Mesenchymal stem cell (in vitro differentiated cells and primary cell): ENCODE measurements at regions not wholly inside any gene's neighbourhood (a gene's known extent, or its start where the extent isn't known, plus 50 kb on each side); places are given as distances from the start of the nearest gene placed in this dataset.
A peak's percentile ranks its signal among the peaks of the same experiment; 100 is the strongest.

Source experiments
- DNase-seq: peaks from one replicate; pipeline ENCODE4 v3.0.0-alpha.2; 2013
- H2AFZ ChIP-seq: one replicate; pipeline ENCODE4 v1.6.1; 2013; ENCODE audit warnings: low read depth, mild to moderate bottlenecking, control low read depth, inconsistent platforms, low read length, moderate library complexity
- H2AK5ac ChIP-seq: 2 replicates; pipeline ENCODE4 v1.6.1; 2013; ENCODE audit warnings: low read length, moderate library complexity, mild to moderate bottlenecking, inconsistent platforms; ENCODE audit not compliant: severe bottlenecking
- H2BK120ac ChIP-seq: one replicate; pipeline ENCODE4 v1.6.1; 2013; ENCODE audit warnings: low read depth, mild to moderate bottlenecking, inconsistent platforms, low read length, moderate library complexity
- H2BK12ac ChIP-seq, 2 experiments: one replicate each; pipeline ENCODE4 v1.6.1; 2013; ENCODE audit warnings: inconsistent platforms in 2 of 2, low read length in 2 of 2, mild to moderate bottlenecking in 2 of 2, moderate library complexity in 2 of 2, control low read depth in 1 of 2
- H2BK15ac ChIP-seq: one replicate; pipeline ENCODE4 v1.6.1; 2013; ENCODE audit warnings: mild to moderate bottlenecking, low read depth, inconsistent platforms; ENCODE audit not compliant: poor library complexity, severe bottlenecking
- H2BK5ac ChIP-seq: 2 replicates; pipeline ENCODE4 v1.6.1; 2013; ENCODE audit warnings: low read depth, mild to moderate bottlenecking, low read length, control low read depth, inconsistent platforms; ENCODE audit not compliant: poor library complexity, severe bottlenecking
- H3K14ac ChIP-seq, 2 experiments: one replicate each; pipeline ENCODE4 v1.6.1; 2013; ENCODE audit warnings: inconsistent platforms in 2 of 2, low read length in 2 of 2, control low read depth in 1 of 2, mild to moderate bottlenecking in 1 of 2, moderate library complexity in 1 of 2
- H3K18ac ChIP-seq, 2 experiments: one replicate each; pipeline ENCODE4 v1.6.1; 2013; ENCODE audit warnings: inconsistent platforms in 2 of 2, low read length in 2 of 2, control low read depth in 1 of 2, low read depth in 1 of 2, mild to moderate bottlenecking in 1 of 2
- H3K23ac ChIP-seq, 2 experiments: one replicate each; pipeline ENCODE4 v1.6.1; 2013; ENCODE audit warnings: inconsistent platforms in 2 of 2, low read length in 2 of 2, mild to moderate bottlenecking in 2 of 2, moderate library complexity in 2 of 2, control low read depth in 1 of 2
- H3K27ac ChIP-seq: 2 replicates; pipeline ENCODE4 v1.5.1; 2013; ENCODE audit warnings: mild to moderate bottlenecking, moderate library complexity, low read length, control low read depth, inconsistent platforms; ENCODE audit not compliant: poor library complexity, severe bottlenecking
- H3K27me3 ChIP-seq, 2 experiments: 2 replicates each; pipeline versions ENCODE4 v1.6.1 to v1.7.0; 2013; ENCODE audit warnings: low read length in 2 of 2, mild to moderate bottlenecking in 2 of 2, moderate library complexity in 2 of 2, control low read depth in 1 of 2, inconsistent platforms in 1 of 2; ENCODE audit not compliant: control insufficient read depth in 1 of 2, insufficient read depth in 1 of 2
- H3K36me3 ChIP-seq, 2 experiments: 2 replicates each; pipeline versions ENCODE4 v1.6.1 to v1.7.0; 2013; ENCODE audit warnings: low read length in 2 of 2, control low read depth in 1 of 2, inconsistent platforms in 1 of 2, low read depth in 1 of 2, mild to moderate bottlenecking in 1 of 2; ENCODE audit not compliant: insufficient read depth in 2 of 2, control insufficient read depth in 1 of 2
- H3K4ac ChIP-seq, 2 experiments: one replicate each; pipeline ENCODE4 v1.6.1; 2013; ENCODE audit warnings: inconsistent platforms in 2 of 2, low read length in 2 of 2, mild to moderate bottlenecking in 2 of 2, moderate library complexity in 2 of 2, control low read depth in 1 of 2, low read depth in 1 of 2
- H3K4me1 ChIP-seq: 2 replicates; pipeline ENCODE4 v1.6.1; 2013; ENCODE audit warnings: low read depth, low read length, control low read depth; ENCODE audit not compliant: control insufficient read depth, insufficient read depth
- H3K4me2 ChIP-seq: 2 replicates; pipeline ENCODE4 v1.6.1; 2013; ENCODE audit warnings: low read length, mild to moderate bottlenecking, inconsistent platforms; ENCODE audit not compliant: poor library complexity, severe bottlenecking
- H3K4me3 ChIP-seq, 2 experiments: 2 replicates each; pipeline versions ENCODE4 v1.5.1 to v1.7.0; 2013; ENCODE audit warnings: low read length in 2 of 2, mild to moderate bottlenecking in 2 of 2, control low read depth in 1 of 2, low read depth in 1 of 2; ENCODE audit not compliant: insufficient read depth in 1 of 2
- H3K79me1 ChIP-seq: replicated peaks from 2 replicates; pipeline ENCODE4 v1.6.1; 2013; ENCODE audit warnings: mild to moderate bottlenecking, control low read depth, low read length, inconsistent platforms; ENCODE audit not compliant: poor library complexity, severe bottlenecking
- H3K9ac ChIP-seq: 2 replicates; pipeline ENCODE4 v1.7.0; 2013; ENCODE audit warnings: mild to moderate bottlenecking, low read length, moderate library complexity
- H3K9me3 ChIP-seq: 2 replicates; pipeline ENCODE4 v1.7.0; 2013; ENCODE audit warnings: mild to moderate bottlenecking, low read length; ENCODE audit not compliant: control insufficient read depth
- H4K8ac ChIP-seq: one replicate; pipeline ENCODE4 v1.6.1; 2013; ENCODE audit warnings: inconsistent platforms, mild to moderate bottlenecking, low read length, moderate library complexity
- H4K91ac ChIP-seq: one replicate; pipeline ENCODE4 v1.6.1; 2013; ENCODE audit warnings: mild to moderate bottlenecking, low read length, inconsistent platforms
- WGBS: methylation state at CpG from one replicate; pipeline ENCODE4 v1.1.7; 2013; ENCODE audit warnings: mixed read lengths; 5-methylcytosine and 5-hydroxymethylcytosine counted together

DNA sequence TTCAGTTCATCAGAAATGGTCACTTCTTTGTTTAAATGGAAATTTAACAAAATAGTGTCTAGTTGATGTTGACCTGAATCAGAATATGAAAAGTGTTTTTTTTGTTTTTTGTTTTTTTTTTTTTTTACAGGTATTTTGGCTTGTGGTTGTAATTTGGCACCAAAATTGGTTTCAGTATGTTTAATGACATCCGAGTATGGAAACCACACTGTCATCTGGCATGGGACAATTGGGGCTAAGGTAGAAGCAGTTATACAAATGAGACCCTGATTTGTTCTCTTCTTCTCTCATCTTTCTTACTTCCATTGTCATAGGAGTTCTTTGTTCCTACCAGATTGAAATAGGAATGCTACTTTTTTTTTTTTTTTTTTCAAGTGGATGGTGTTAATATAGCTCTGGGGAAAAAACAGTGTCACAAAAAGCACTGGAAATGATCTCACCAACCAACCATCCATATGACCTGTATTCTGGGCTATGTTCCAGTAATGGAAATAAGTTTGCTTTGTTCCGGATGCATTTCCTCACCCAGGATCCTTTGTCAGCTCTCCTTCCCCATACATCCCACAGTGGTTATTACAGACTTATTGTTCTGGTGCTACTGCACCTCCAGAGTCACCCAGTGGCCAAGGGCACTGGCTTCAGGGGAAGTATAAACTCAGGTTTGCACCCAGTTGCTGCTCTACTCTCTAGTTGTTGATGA, 95.8 kb downstream of the ATXN3L start:
- Histone ChIP-seq H3K4me3 (no peak overlapping the region), H3K4me1 (peaks cover 1% of the 10 kb centered on the region), H2BK5ac (no peak overlapping the region), H2AFZ (no peak overlapping the region), H3K9ac (no peak overlapping the region), H3K14ac (no peak overlapping the region), H3K9me3 (no peaks in the 10 kb centered on the region), H3K27ac (peak overlapping the region; percentile 94), H4K8ac (no peak overlapping the region), H3K4ac (no peak overlapping the region), H2AK5ac (no peak overlapping the region), H2BK12ac (peak overlapping the region in 1 of 2 experiments; percentile 31), H4K91ac (peak overlapping the region; percentile 61), H3K23ac (no peak overlapping the region), H3K18ac (no peak overlapping the region), H3K27me3 (no peaks in the 10 kb centered on the region), H3K36me3 (no peaks in the 10 kb centered on the region), H3K4me2 (no peak overlapping the region), H2BK120ac (peak overlapping the region; percentile 19), H3K79me1 (no peaks in the 10 kb centered on the region), H2BK15ac (no peak overlapping the region)
- WGBS = 8% methylated on average over 1 of the region's 2 CpGs
- peak; percentile 85 for DNase-seq

DNA sequence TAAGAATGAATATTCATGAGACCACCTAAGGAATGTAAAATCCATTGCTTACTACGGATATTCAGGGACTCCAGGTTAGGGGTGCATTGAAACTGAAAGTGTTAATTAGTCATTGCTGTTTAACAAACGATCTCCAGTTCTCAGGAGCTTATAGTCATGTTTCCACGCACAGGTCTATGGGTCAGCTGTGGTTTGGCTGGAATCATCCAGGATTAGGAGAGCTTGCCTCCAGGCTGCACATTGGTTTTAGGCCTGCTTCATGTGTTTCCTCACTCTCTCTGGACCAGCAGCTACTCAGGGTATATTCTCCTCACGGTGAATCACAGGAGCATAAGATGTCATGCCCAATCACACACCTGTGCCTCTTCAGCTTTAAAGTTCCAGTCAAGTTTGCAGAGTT, 98.9 kb downstream of the ATXN3L start:
- no peak overlapping the region for H2BK120ac ChIP-seq
- peak overlapping the region; percentile 29 for H3K4me2 ChIP-seq
- H4K8ac ChIP-seq = peak overlapping the region; percentile 49
- H4K91ac ChIP-seq = no peak overlapping the region
- H2AFZ ChIP-seq = no peak overlapping the region
- H3K23ac ChIP-seq = no peak overlapping the region
- no peaks in the 10 kb centered on the region for H3K36me3 ChIP-seq
- peaks cover 0 to 6% of the 10 kb centered on the region in 2 experiments for H3K27me3 ChIP-seq
- H3K4me1 ChIP-seq = peaks cover 1% of the 10 kb centered on the region
- H3K14ac ChIP-seq = no peak overlapping the region
- peak overlapping the region in 1 of 2 experiments; percentile 48 for H3K18ac ChIP-seq
- H3K9me3 ChIP-seq = no peaks in the 10 kb centered on the region
- peak overlapping the region; percentile 68 for H3K27ac ChIP-seq
- peak; percentile 82 for DNase-seq
- peak overlapping the region in 1 of 2 experiments; percentile 10 for H2BK12ac ChIP-seq
- no peak overlapping the region for H2BK15ac ChIP-seq
- WGBS = 31% methylated on average over 4 of the region's 4 CpGs
- no peaks in the 10 kb centered on the region for H3K79me1 ChIP-seq
- no peak overlapping the region for H3K9ac ChIP-seq
- H3K4ac ChIP-seq = no peak overlapping the region
- H2BK5ac ChIP-seq = no peak overlapping the region
- no peak overlapping the region for H2AK5ac ChIP-seq
- H3K4me3 ChIP-seq = no peak overlapping the region

DNA sequence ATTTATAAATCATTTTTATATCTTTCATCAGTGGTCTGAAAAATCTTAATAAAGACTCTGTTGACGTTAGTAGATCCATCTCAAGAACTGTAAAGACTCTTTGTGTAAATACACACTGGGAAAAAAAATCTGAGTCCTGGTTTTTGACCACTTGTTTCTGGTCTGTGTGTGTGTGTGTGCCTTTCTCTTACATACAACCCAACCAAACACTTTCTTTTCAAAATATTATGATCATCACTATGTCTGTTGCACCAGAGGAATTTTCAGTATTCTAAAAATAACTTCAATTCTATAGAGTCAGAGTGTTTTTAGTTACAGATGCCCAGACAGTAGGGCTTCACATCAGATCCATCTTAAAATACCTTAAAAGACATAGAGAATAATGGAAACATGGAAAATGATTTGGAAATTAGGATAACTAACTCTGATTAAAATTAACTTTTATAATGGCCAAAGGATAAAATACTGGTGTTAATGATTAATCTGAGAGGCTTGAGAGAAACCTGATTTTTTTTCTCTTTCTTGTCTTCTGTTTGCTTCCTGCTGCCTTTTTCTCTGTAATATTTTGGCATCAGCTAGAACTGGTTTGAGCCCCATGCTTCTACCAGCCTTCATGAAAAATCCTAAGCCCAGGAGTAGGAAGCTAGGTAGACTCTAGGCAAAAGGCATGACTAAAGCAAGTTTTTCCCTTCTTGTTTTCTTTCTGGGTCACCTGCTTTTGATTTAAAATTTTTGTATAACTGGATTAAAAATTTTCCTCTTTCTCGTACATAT, 99.7 kb downstream of the ATXN3L start:
- H3K9ac ChIP-seq = no peak overlapping the region
- no peak overlapping the region for H2BK12ac ChIP-seq
- H2AK5ac ChIP-seq = no peak overlapping the region
- H3K4me2 ChIP-seq = no peak overlapping the region
- DNase-seq = peak; percentile 80
- H2AFZ ChIP-seq = no peak overlapping the region
- H3K9me3 ChIP-seq = no peaks in the 10 kb centered on the region
- H4K91ac ChIP-seq = no peak overlapping the region
- no peak overlapping the region for H3K23ac ChIP-seq
- no peak overlapping the region for H3K4me3 ChIP-seq
- H3K27me3 ChIP-seq = peaks cover 0 to 6% of the 10 kb centered on the region in 2 experiments
- peak overlapping the region; percentile 45 for H3K27ac ChIP-seq
- no peak overlapping the region for H4K8ac ChIP-seq
- no peak overlapping the region for H3K14ac ChIP-seq
- no peak overlapping the region for H2BK15ac ChIP-seq
- H2BK120ac ChIP-seq = no peak overlapping the region
- no peak overlapping the region for H3K4ac ChIP-seq
- H3K18ac ChIP-seq = no peak overlapping the region
- H3K79me1 ChIP-seq = no peaks in the 10 kb centered on the region
- H3K4me1 ChIP-seq = peaks cover 1% of the 10 kb centered on the region
- no peaks in the 10 kb centered on the region for H3K36me3 ChIP-seq
- WGBS = no CpG with 5 or more reads among the region's 2 CpGs
- no peak overlapping the region for H2BK5ac ChIP-seq

DNA sequence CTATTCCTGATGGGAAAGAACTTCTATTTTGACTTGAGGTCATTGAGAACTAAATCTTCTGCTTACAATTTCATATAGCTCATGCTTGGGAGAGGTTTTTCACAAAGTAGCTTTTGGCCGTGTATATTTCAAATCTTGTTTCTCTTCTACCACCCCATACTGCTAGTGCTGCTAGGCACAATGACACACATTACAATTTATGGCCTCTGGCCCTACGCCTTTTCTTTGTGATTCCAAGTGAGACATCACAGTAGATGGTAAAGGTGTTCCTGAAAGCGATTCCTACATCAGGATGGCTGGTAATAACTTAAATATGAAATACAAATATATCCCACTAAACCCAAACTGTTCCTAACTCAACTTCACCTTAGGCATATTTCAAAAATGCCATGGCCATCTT, 101.1 kb downstream of the ATXN3L start:
- H3K4me1 ChIP-seq = peaks cover 1% of the 10 kb centered on the region
- H3K9ac ChIP-seq = no peak overlapping the region
- H2AFZ ChIP-seq = no peak overlapping the region
- H2BK5ac ChIP-seq = no peak overlapping the region
- no peak overlapping the region for H3K27ac ChIP-seq
- H3K4ac ChIP-seq = no peak overlapping the region
- H3K4me3 ChIP-seq = no peak overlapping the region
- no peak overlapping the region for H2BK12ac ChIP-seq
- H3K79me1 ChIP-seq = no peaks in the 10 kb centered on the region
- no CpG with 5 or more reads among the region's 3 CpGs for WGBS
- no peak overlapping the region for H2BK120ac ChIP-seq
- H3K36me3 ChIP-seq = no peaks in the 10 kb centered on the region
- H3K4me2 ChIP-seq = no peak overlapping the region
- H2AK5ac ChIP-seq = no peak overlapping the region
- no peak overlapping the region for H2BK15ac ChIP-seq
- H3K9me3 ChIP-seq = no peaks in the 10 kb centered on the region
- H3K23ac ChIP-seq = no peak overlapping the region
- peaks cover 0 to 6% of the 10 kb centered on the region in 2 experiments for H3K27me3 ChIP-seq
- DNase-seq = no peak
- H3K18ac ChIP-seq = no peak overlapping the region
- no peak overlapping the region for H4K8ac ChIP-seq
- H3K14ac ChIP-seq = no peak overlapping the region
- no peak overlapping the region for H4K91ac ChIP-seq
